Thoracic aorta (tissue), 2 donors: ENCODE measurements at regions not wholly inside any gene's neighbourhood (a gene's known extent, or its start where the extent isn't known, plus 50 kb on each side); places are given as distances from the start of the nearest gene placed in this dataset.
A peak's percentile ranks its signal among the peaks of the same experiment; 100 is the strongest.

Experiments
- ATAC-seq: fragments of 150-250 bp; one replicate; pipeline ENCODE4 v1.8.0; 2017; ENCODE audit warnings: low read depth; ENCODE audit not compliant: insufficient number of reproducible peaks, low FRiP score
- DNase-seq: peaks from one replicate; pipeline ENCODE4 v3.0.0-alpha.2; 2020; ENCODE audit warnings: low spot score
- H3K27ac ChIP-seq, 2 donors: fragments of 200-600 bp; sonication (generic); 1 replicate in 1 of 2; 2 replicates in 1 of 2; pipeline ENCODE4 v1.5.1; 2016; ENCODE audit warnings: mild to moderate bottlenecking in 2 of 2, moderate library complexity in 2 of 2
- H3K27me3 ChIP-seq: fragments of 200-600 bp; sonication (generic); replicated peaks from 2 replicates; pipeline ENCODE4 v1.6.0; 2016; ENCODE audit warnings: mild to moderate bottlenecking; ENCODE audit not compliant: insufficient read depth
- H3K36me3 ChIP-seq: fragments of 200-600 bp; sonication (generic); one replicate; pipeline ENCODE4 v1.5.1; 2016
- H3K4me1 ChIP-seq, 2 donors: fragments of 200-600 bp; sonication (generic); 1 replicate in 1 of 2; 2 replicates in 1 of 2; pipeline versions ENCODE4 v1.5.1 to v1.6.0; 2016; ENCODE audit warnings: low read depth in 2 of 2, mild to moderate bottlenecking in 1 of 2; ENCODE audit not compliant: control insufficient read depth in 1 of 2
- H3K4me3 ChIP-seq: fragments of 200-600 bp; sonication (generic); 2 replicates; pipeline ENCODE4 v1.5.1; 2016; ENCODE audit warnings: mild to moderate bottlenecking
- H3K9me3 ChIP-seq: fragments of 200-600 bp; sonication (generic); 2 replicates; pipeline ENCODE4 v1.5.1; 2016
- CTCF ChIP-seq: fragments of 200-600 bp; sonication (generic); IDR thresholded peaks from one replicate; pipeline ENCODE4 v1.5.1; 2019; ENCODE audit warnings: antibody characterized with exemption

DNA sequence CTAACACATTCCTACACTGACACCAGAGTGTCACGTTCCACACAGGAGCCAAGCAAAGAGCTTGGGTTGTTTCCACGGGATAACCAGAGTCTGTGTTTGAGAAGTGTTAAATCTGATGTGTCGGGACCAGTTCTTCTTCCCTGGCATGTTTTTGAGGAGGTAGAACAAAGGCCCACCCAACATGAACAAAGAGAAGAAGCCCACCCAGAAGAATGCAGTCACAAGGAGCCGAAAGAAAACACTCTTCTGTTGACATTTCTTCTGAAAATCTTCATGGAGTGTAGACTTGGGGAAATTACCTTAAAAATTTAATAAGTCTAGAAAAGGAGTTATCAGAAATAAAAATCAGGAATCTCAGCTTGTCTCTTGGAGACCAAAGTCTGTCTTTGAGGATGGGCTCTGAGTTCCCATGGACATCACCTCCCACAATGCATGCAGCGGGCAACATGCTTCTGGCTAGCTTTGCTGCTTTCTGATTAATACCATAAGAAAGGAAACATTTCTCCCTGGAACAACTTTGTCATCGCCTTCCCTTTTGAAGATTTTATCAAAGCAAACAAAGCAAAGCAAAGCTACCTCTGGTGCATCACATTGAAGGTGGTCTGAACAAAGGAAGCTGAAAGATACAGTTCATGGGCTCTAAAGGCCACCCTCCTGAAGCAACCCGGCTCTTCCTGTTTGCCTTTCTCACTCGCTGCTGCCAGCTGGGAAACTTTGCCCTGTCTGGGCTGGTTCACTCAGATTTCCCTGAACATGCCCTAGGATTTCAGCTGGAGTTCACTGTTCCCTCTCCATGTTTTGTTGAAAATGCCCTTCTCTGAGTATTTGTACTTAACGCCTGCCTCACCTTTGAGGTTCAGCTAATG is 448.1 kb downstream of the KIF16B start:
- Histone ChIP-seq H3K27me3 (no peaks in the 10 kb centered on the region), H3K4me3 (no peak overlapping the region), H3K9me3 (no peaks in the 10 kb centered on the region), H3K27ac (peak overlapping the region; percentile 5 to 10), H3K36me3 (no peaks in the 10 kb centered on the region), H3K4me1 (peaks cover 0 to 8% of the 10 kb centered on the region in 2 donors)
- ATAC-seq, result no peak
- TF ChIP-seq CTCF, result no peak
- DNase-seq, result no peak

DNA sequence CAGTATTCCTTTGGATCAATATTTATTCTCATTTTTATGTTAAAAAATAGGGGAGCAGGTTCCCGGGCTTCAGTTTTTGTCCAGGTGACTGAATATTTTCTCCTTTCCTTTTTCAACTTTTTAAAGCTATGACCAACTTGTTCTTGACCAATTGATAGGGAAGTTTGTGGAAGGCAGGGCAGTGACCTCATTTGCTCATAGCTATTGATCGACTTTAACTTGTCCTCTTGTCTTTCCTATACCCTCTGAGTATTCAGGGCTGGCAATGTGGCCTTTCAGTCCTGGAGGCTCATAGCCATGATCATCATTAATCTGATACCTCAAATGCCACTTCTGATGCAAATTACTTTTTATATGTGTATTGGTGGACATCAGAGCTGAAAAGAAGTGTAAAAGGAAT is 448.8 kb downstream of the KIF16B start:
- H3K36me3 ChIP-seq, result no peaks in the 10 kb centered on the region
- no peaks in the 10 kb centered on the region for H3K27me3 ChIP-seq
- H3K27ac ChIP-seq, result no peak overlapping the region
- ATAC-seq (no peak), DNase-seq (no peak)
- H3K4me1 ChIP-seq, result peaks cover 0 to 8% of the 10 kb centered on the region in 2 donors
- no peak overlapping the region for H3K4me3 ChIP-seq
- no peaks in the 10 kb centered on the region for H3K9me3 ChIP-seq
- TF ChIP-seq CTCF, result no peak

DNA sequence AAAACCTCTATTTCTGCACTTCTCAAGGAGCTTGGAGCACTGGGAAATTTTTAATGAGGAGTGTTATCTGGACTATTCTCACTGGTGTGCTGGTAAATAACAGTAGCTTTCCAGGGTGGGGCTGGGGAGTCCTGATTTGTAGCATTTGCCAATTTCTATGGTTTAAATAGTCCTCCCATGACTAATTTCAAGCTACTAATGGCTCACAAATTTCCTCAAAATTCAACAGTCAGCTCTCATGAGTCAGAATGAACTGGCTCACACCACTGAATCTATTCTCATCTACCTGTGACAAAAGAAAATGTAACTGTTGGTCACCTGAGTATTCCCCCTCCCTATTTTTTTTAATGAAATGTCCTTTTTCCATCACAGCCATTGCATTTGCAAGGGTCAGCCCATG is 449.6 kb downstream of the KIF16B start:
- Histone ChIP-seq H3K4me1 (peaks cover 0 to 8% of the 10 kb centered on the region in 2 donors), H3K36me3 (no peaks in the 10 kb centered on the region), H3K9me3 (no peaks in the 10 kb centered on the region), H3K27me3 (no peaks in the 10 kb centered on the region), H3K4me3 (no peak overlapping the region), H3K27ac (no peak overlapping the region)
- DNase-seq, result no peak
- TF ChIP-seq CTCF, result no peak
- ATAC-seq, result no peak

GRCh38 chr20:16119909-16120308 is 453.3 kb downstream of the KIF16B start:
- no peak for TF ChIP-seq CTCF
- H3K27ac ChIP-seq, result no peak overlapping the region
- H3K27me3 ChIP-seq, result no peaks in the 10 kb centered on the region
- H3K4me1 ChIP-seq, result peaks cover 3 to 10% of the 10 kb centered on the region in 2 donors
- H3K4me3 ChIP-seq, result no peak overlapping the region
- H3K36me3 ChIP-seq, result no peaks in the 10 kb centered on the region
- DNase-seq (no peak), ATAC-seq (no peak)
- H3K9me3 ChIP-seq, result no peaks in the 10 kb centered on the region

DNA sequence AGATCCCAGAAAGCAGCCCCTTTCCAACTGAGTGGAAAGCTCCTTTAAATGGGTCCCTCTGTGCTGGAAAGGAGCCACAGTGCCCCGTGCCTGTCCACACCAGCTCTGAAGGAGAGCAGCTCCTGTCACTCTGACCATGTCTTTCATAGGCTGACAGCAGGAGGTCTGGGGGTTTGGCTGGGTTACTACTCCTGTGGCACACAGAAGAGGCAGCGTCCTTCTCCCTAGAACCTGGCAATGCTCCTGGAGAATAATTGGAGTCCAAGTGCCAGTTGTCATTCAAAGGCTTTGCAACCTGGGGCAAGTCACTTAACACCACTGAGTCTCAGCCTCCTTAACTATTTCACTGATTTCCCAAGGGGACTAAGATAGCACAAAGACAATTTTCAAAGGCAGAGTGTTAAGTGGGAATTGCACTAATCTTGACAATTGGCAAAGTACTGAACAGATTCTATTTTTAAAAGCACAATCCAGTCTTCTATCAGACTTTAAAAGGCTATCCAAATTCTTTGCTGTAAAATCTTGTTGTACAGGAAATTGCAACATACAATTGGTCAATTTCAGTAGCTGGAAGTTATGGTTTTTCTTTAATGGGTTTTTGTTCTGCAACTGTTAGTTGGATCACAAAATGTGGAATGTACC is 457.2 kb downstream of the KIF16B start:
- H3K4me3 ChIP-seq, result no peak overlapping the region
- H3K4me1 ChIP-seq, result peaks cover 3 to 10% of the 10 kb centered on the region in 2 donors
- no peak overlapping the region for H3K27ac ChIP-seq
- no peaks in the 10 kb centered on the region for H3K36me3 ChIP-seq
- H3K27me3 ChIP-seq, result no peaks in the 10 kb centered on the region
- TF ChIP-seq CTCF, result no peak
- ATAC-seq, result no peak
- H3K9me3 ChIP-seq, result no peaks in the 10 kb centered on the region
- no peak for DNase-seq
